ENCODE measurements at regions not wholly inside any gene's neighbourhood (a gene's known extent, or its start where the extent isn't known, plus 50 kb on each side); places are given as distances from the start of the nearest gene placed in this dataset.
"Not testable (repeated sequence)": the region's sequence is repeated elsewhere in the genome, so short reads cannot be mapped to it uniquely, and the experiment has no call there.

- ATAC-seq, result no peak
Measured at GRCh38 chr2:212766921-212767320, 228.3 kb upstream of the ERBB4 start.

- no peak for ATAC-seq
Measured at GRCh38 chr2:212752730-212753351, 214.2 kb upstream of the ERBB4 start.

GRCh38 chr2:212745359-212745758 is 206.8 kb upstream of the ERBB4 start:
- no peak for ATAC-seq

GRCh38 chr2:212737392-212738172 is 199.0 kb upstream of the ERBB4 start:
- no peak for ATAC-seq

- ATAC-seq, result no peak
Measured at GRCh38 chr2:212736385-212736726, 197.8 kb upstream of the ERBB4 start.

GRCh38 chr2:212733273-212733672 is 194.7 kb upstream of the ERBB4 start:
- no peak for ATAC-seq

- no peak for ATAC-seq
Measured at GRCh38 chr2:212732860-212733259, 194.3 kb upstream of the ERBB4 start.

GRCh38 chr2:212730994-212731393 is 192.4 kb upstream of the ERBB4 start:
- ATAC-seq, result no peak

- ATAC-seq, result no peak
Measured at GRCh38 chr2:212728717-212729116, 190.1 kb upstream of the ERBB4 start.

GRCh38 chr2:212727751-212728150 is 189.1 kb upstream of the ERBB4 start:
- no peak for ATAC-seq

GRCh38 chr2:212726403-212726802 is 187.8 kb upstream of the ERBB4 start:
- no peak for ATAC-seq

- no peak for ATAC-seq
Measured at GRCh38 chr2:212725180-212725579, 186.6 kb upstream of the ERBB4 start.

- no peak for ATAC-seq
Measured at GRCh38 chr2:212723226-212723625, 184.6 kb upstream of the ERBB4 start.

GRCh38 chr2:212722046-212722445 is 183.4 kb upstream of the ERBB4 start:
- no peak for ATAC-seq

- no peak for ATAC-seq
Measured at GRCh38 chr2:212721026-212721451, 182.4 kb upstream of the ERBB4 start.

- ATAC-seq, result not testable (repeated sequence)
Measured at GRCh38 chr2:212715411-212715810, 176.8 kb upstream of the ERBB4 start.

GRCh38 chr2:212713681-212714080 is 175.1 kb upstream of the ERBB4 start:
- no peak for ATAC-seq

- ATAC-seq, result no peak
Measured at GRCh38 chr2:212712991-212713390, 174.4 kb upstream of the ERBB4 start.

GRCh38 chr2:212712466-212712865 is 173.9 kb upstream of the ERBB4 start:
- ATAC-seq, result no peak

GRCh38 chr2:212711856-212712255 is 173.3 kb upstream of the ERBB4 start:
- no peak for ATAC-seq

GRCh38 chr2:212709280-212709679 is 170.7 kb upstream of the ERBB4 start:
- ATAC-seq, result peak; percentile 81

- ATAC-seq, result no peak
Measured at GRCh38 chr2:212708355-212708754, 169.8 kb upstream of the ERBB4 start.

GRCh38 chr2:212695426-212695825 is 156.8 kb upstream of the ERBB4 start:
- ATAC-seq, result no peak

GRCh38 chr2:212694398-212694797 is 155.8 kb upstream of the ERBB4 start:
- no peak for ATAC-seq

- no peak for ATAC-seq
Measured at GRCh38 chr2:212692466-212692865, 153.9 kb upstream of the ERBB4 start.

Measured in esophagus mucosa (tissue), 1 donor.